Endothelial cell of umbilical vein (primary cell): ENCODE measurements at regions not wholly inside any gene's neighbourhood (a gene's known extent, or its start where the extent isn't known, plus 50 kb on each side); places are given as distances from the start of the nearest gene placed in this dataset.

Experiments
- BruUV-seq: library from RNA; stranded (reverse); fragments of 400-500 nt; replicated peaks from 2 replicates; lab custom pipeline; 2021; lab: Mats Ljungman, UMichigan
- CTCF ChIA-PET: fragments of 300-600, 350-600 bp; sonication (Branson Sonifier 250); formaldehyde crosslinking; loops from one replicate; lab custom pipeline; 2021; ENCODE audit warnings: antibody characterized with exemption, inconsistent platforms; lab: Charles Lee
- POLR2A ChIA-PET: fragments of 300-600, 350-600 bp; sonication (Branson Sonifier 250); formaldehyde crosslinking; loops from one replicate; lab custom pipeline; 2021; ENCODE audit warnings: antibody characterized with exemption, inconsistent platforms; lab: Charles Lee
- DNase-seq: peaks from one replicate; pipeline ENCODE4 v3.0.0-alpha.2; 2011; ENCODE audit warnings: low read depth, low spot score
- FAIRE-seq: peaks from 2 replicates; lab custom pipeline; 2011; peaks lifted over from hg19 to GRCh38; lab: Jason Lieb, UNC
- H2AFZ ChIP-seq: 2 replicates; pipeline ENCODE4 v1.6.0; 2012; ENCODE audit warnings: low read depth, low read length, control low read depth, inconsistent platforms
- H3K27ac ChIP-seq: 2 replicates; pipeline ENCODE4 v1.5.1; 2011; ENCODE audit warnings: low read depth, mild to moderate bottlenecking, control low read depth, low read length, moderate library complexity; ENCODE audit not compliant: insufficient read depth
- H3K27me3 ChIP-seq, 2 experiments: 2 replicates each; pipeline versions ENCODE4 v1.6.0 to v1.6.1; 2011; ENCODE audit warnings: low read length in 2 of 2, mixed read lengths in 1 of 2; ENCODE audit not compliant: control insufficient read depth in 2 of 2, insufficient read depth in 2 of 2
- H3K36me3 ChIP-seq, 2 experiments: 2 replicates in 1 of 2; 3 replicates in 1 of 2; pipeline ENCODE4 v1.5.1; 2011; ENCODE audit warnings: low read length in 2 of 2, mild to moderate bottlenecking in 1 of 2, moderate library complexity in 1 of 2; ENCODE audit not compliant: control insufficient read depth in 2 of 2, insufficient read depth in 2 of 2; ENCODE audit errors: extremely low read depth in 1 of 2
- H3K4me1 ChIP-seq: 3 replicates; pipeline ENCODE4 v1.5.1; 2011; ENCODE audit warnings: mild to moderate bottlenecking, low read length; ENCODE audit not compliant: control insufficient read depth, insufficient read depth; ENCODE audit errors: extremely low read depth
- H3K4me2 ChIP-seq: 2 replicates; pipeline ENCODE4 v1.6.1; 2011; ENCODE audit warnings: low read length, control low read depth, mixed read lengths; ENCODE audit not compliant: insufficient read depth
- H3K4me3 ChIP-seq, 3 experiments: fragments of 200-600 bp in 1 of 3; sonication (generic), shearing (Covaris generic) in 1 of 3; replicated peaks in 1 of 3; 2 replicates each; pipeline ENCODE4 v1.5.1; 2011 to 2016; ENCODE audit warnings: control low read depth in 3 of 3, low read length in 3 of 3, mild to moderate bottlenecking in 2 of 3, inconsistent platforms in 1 of 3, low read depth in 1 of 3, moderate library complexity in 1 of 3; ENCODE audit not compliant: insufficient read depth in 1 of 3
- H3K79me2 ChIP-seq: 2 replicates; pipeline ENCODE4 v1.6.0; 2012; ENCODE audit warnings: low read length, inconsistent platforms; ENCODE audit not compliant: control insufficient read depth, insufficient read depth
- H3K9ac ChIP-seq: replicated peaks from 2 replicates; pipeline ENCODE3; 2011; ENCODE audit warnings: low read length, control low read depth; ENCODE audit not compliant: insufficient read depth; ENCODE audit errors: extremely low read depth
- H3K9me1 ChIP-seq: replicated peaks from 3 replicates; pipeline ENCODE4 v1.6.0; 2011; ENCODE audit warnings: mild to moderate bottlenecking, low read length; ENCODE audit not compliant: control insufficient read depth, insufficient read depth; ENCODE audit errors: extremely low read depth
- H3K9me3 ChIP-seq: replicated peaks from 2 replicates; pipeline ENCODE4 v1.5.1; 2012; ENCODE audit warnings: low read length, inconsistent platforms; ENCODE audit not compliant: control insufficient read depth, insufficient read depth
- H4K20me1 ChIP-seq: replicated peaks from 2 replicates; pipeline ENCODE3; 2011; ENCODE audit warnings: mild to moderate bottlenecking, low read length; ENCODE audit not compliant: control insufficient read depth, insufficient read depth; ENCODE audit errors: extremely low read depth
- CTCF ChIP-seq, 2 donors: IDR thresholded peaks; 1 replicate in 1 of 2; 2 replicates in 1 of 2; pipeline ENCODE4 v1.5.1; 2011; ENCODE audit warnings: low read length in 2 of 2, mild to moderate bottlenecking in 2 of 2, moderate library complexity in 2 of 2, control low read depth in 1 of 2, inconsistent platforms in 1 of 2, low read depth in 1 of 2; ENCODE audit not compliant: insufficient read depth in 1 of 2; ENCODE audit errors: extremely low read depth in 1 of 2
- EZH2 ChIP-seq: IDR thresholded peaks from 2 replicates; pipeline ENCODE4 v1.6.1; 2012; ENCODE audit warnings: borderline replicate concordance, low read depth, mild to moderate bottlenecking, moderate library complexity, low read length, inconsistent platforms; ENCODE audit not compliant: severe bottlenecking
- FOS ChIP-seq: IDR thresholded peaks from 2 replicates; pipeline ENCODE4 v1.6.1; 2011; ENCODE audit warnings: mild to moderate bottlenecking, low read length, moderate library complexity, borderline replicate concordance; ENCODE audit not compliant: insufficient read depth
- GATA2 ChIP-seq: IDR thresholded peaks from 2 replicates; pipeline ENCODE4 v1.7.0; 2011; ENCODE audit warnings: low read depth, mild to moderate bottlenecking, moderate library complexity, mixed read lengths, low read length; ENCODE audit not compliant: insufficient read length, insufficient read depth
- JUN ChIP-seq: IDR thresholded peaks from 2 replicates; pipeline ENCODE4 v1.6.1; 2011; ENCODE audit warnings: borderline replicate concordance, low read depth; ENCODE audit not compliant: insufficient read length, insufficient read depth
- POLR2A ChIP-seq: IDR thresholded peaks from 2 replicates; pipeline ENCODE4 v1.6.1; 2012; ENCODE audit warnings: low read depth, mild to moderate bottlenecking, control low read depth, low read length
- POLR2AphosphoS5 ChIP-seq: IDR thresholded peaks from 2 replicates; pipeline ENCODE4 v1.6.1; 2012; ENCODE audit warnings: low read depth, mild to moderate bottlenecking, control low read depth, low read length, moderate library complexity; ENCODE audit not compliant: insufficient read depth
- dilution Hi-C: fragments of 300-500 bp; cut with MboI; formaldehyde crosslinking; loops from one replicate; pipeline ENCODE4 v1.15.0; 2019; ENCODE audit warnings: low sequenced_read_pairs; ENCODE audit not compliant: extremely low pct_ligation_motif_present
- intact Hi-C: fragments of 100-400 bp; cut with micrococcal nuclease; formaldehyde crosslinking; loops from one replicate; pipeline ENCODE4 v1.10.0; 2022
- TF ChIP-seq, protein P1 (sequence below): IDR thresholded peaks from 2 replicates; pipeline ENCODE4 v1.6.1; 2011; ENCODE audit not compliant: insufficient read depth, insufficient read length

DNA sequence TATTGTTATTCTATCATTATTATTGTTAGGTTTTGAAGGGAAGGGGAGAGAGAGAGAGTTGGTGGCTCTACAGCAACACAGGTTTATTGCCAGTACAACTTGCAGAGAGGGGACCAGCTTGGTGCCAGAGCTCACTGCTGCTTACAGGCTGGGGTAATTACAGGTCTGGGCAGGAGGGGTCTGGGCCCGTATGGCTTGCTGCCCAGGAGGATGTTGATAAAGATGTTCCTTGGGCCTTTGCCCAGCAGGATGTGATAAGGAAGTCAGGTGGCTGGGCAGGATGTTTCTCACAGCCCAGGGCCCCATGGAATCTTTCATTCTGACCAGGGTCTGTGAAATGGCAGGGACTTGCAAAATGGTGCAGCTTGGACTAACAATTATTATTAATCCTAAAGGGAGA lies 64.2 kb upstream of the ZNF599 start:
- Histone ChIP-seq H4K20me1 (no peaks in the 10 kb centered on the region), H3K79me2 (no peaks in the 10 kb centered on the region), H3K27ac (no peak overlapping the region), H3K9me3 (no peaks in the 10 kb centered on the region), H3K36me3 (no peaks in the 10 kb centered on the region), H3K4me3 (no peak overlapping the region), H3K9ac (no peak overlapping the region), H2AFZ (no peak overlapping the region), H3K27me3 (peaks cover 0 to 4% of the 10 kb centered on the region in 2 experiments), H3K4me1 (peaks cover 14% of the 10 kb centered on the region), H3K4me2 (peak overlapping the region; percentile 14), H3K9me1 (no peaks in the 10 kb centered on the region)
- peak; percentile 82 for DNase-seq
- dilution Hi-C loops (no loop called here), intact Hi-C loops (no loop called here)
- BruUV-seq = no TSS peak
- ChIA-PET CTCF (interaction anchor here (0.7 to 2.7 kb wide), 7 partner anchors 10 to 197 kb away, joined by 3 to 8 read pairs (median 4); partner anchors contain the start of gene ZNF599), POLR2A (no interaction called here)
- peak; percentile 58 for FAIRE-seq
- TF ChIP-seq POLR2AphosphoS5 = no peak
- TF ChIP-seq EZH2 = no peak
- TF ChIP-seq FOS = no peak
- peak; percentile 67 for TF ChIP-seq GATA2
- TF ChIP-seq, protein P1, sequence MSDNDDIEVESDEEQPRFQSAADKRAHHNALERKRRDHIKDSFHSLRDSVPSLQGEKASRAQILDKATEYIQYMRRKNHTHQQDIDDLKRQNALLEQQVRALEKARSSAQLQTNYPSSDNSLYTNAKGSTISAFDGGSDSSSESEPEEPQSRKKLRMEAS = no peak
- no peak for TF ChIP-seq POLR2A
- no peak for TF ChIP-seq JUN
- TF ChIP-seq CTCF (IDR thresholded peaks at IDR 0.05; ENCODE audit: extremely low read depth in 1 of 2, insufficient read depth in 1 of 2, low read depth in 1 of 2, low read length in 2 of 2) = no peak
